Right ventricle myocardium inferior (tissue), 1 donor: ENCODE measurements at regions not wholly inside any gene's neighbourhood (a gene's known extent, or its start where the extent isn't known, plus 50 kb on each side); places are given as distances from the start of the nearest gene placed in this dataset.

Source experiments
- ATAC-seq: fragments of 200-7000 bp; cut with Tn5 transposase; one replicate; pipeline ENCODE4 v1.9.1; 2020; ENCODE audit warnings: mild to moderate bottlenecking, moderate library complexity
- DNase-seq: peaks from one replicate; pipeline ENCODE4 v3.0.0; 2021; ENCODE audit errors: missing footprints
- intact Hi-C: fragments of 100-400 bp; cut with DNase I; formaldehyde crosslinking; loops from one replicate; pipeline ENCODE4 v1.11.0; 2022
- donor health status: DM: no; HTN: yes; CAD: no; lungs with severe emphysema.

DNA sequence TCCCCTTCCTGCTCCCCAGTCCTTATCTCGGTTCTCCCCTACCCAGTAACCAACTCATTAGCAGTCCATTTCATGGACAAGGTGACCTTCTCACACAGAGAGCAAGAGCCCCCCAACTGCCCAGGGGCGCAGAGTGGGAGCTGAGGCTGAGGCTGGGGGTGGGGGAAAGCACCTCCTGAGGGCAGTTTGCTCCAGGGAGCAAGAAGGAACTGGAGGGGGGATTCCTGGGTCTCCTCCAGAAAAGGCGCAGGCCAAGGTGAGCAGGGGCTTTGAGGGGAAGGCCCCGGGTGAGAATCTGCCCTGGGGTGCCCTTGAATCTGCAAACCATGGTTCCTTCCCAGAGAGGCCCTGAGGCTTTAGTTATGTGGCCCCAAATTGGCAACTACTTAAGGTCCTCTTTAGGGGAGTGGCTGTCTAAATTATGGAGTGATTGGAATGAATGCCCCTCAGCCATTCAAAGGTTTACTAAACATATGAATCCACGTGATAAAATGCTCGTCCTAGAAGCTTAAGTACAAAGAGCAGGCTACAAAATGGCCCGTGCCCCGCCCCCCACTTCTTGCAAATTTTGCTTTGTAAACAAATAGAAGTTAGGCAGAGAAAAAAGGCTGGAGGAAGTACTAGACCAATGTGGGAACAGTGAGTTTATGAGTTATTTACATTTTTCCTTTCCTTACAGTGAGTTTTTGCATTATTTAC is 123.5 kb upstream of the HS6ST1 start:
- DNase-seq (no peak), ATAC-seq (no peak)
- intact Hi-C loops: loop anchor here (5.0 kb wide), 2 partner anchors 95 to 115 kb away; no protein-coding TSS in a partner anchor

DNA sequence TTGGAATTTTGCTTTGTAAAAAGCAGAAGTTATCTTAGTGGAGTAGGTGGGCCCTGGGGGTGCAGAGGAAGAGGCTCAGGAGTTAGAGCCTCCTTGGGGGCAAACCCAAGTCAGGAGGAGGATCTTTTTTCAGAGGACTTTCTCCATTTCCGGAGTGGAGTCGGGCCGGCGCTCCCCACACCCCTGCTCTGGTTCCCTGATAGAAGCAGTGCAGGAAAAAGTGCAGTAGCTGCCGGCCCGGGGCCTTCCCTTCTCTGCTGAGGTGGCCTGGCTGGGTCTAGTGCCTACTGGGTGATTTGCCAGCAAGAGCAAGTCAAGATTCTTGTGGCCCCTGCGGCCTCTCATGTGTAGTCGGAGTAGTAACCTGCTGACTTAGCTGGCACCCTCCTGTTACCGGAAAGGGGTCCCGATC is 124.2 kb upstream of the HS6ST1 start:
- intact Hi-C loops: loop anchor here (5.0 kb wide), 2 partner anchors 96 to 116 kb away; no protein-coding TSS in a partner anchor
- DNase-seq (peak; percentile 68), ATAC-seq (no peak)

DNA sequence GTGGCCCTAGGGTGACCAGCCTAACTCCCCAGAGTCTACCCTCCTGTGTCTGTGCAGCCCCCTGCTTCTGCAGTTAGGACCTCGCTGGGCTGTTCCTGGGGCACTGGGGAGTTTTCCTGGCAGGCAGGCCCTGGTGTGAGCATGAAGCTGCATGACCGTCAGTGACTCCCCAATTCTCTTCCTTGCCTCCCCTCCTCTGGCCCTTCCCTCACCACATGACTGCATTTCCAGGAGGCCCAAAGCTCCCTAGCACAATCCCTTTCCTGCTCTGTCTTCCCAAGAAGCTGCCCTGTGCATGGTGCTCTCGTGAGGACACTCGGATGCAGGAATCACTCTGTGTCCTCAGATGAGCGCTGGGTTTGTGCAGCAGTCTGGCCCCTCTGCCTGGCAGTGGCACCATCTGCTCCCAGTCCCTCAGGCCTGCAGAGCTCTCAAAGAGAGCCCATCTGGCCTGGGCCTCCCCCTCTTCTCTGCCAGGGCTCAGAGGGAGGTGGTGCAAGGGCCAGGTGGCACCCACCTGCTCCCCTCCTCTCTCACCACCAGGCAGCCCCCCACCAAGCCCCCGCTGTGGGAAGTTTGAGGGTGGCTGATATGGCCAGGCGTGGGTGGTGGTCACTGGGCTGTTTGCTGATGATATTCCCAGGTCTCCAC is 125.6 kb upstream of the HS6ST1 start:
- intact Hi-C loops: loop anchor here (5.0 kb wide), 2 partner anchors 97 to 117 kb away; no protein-coding TSS in a partner anchor
- ATAC-seq (no peak), DNase-seq (no peak)

DNA sequence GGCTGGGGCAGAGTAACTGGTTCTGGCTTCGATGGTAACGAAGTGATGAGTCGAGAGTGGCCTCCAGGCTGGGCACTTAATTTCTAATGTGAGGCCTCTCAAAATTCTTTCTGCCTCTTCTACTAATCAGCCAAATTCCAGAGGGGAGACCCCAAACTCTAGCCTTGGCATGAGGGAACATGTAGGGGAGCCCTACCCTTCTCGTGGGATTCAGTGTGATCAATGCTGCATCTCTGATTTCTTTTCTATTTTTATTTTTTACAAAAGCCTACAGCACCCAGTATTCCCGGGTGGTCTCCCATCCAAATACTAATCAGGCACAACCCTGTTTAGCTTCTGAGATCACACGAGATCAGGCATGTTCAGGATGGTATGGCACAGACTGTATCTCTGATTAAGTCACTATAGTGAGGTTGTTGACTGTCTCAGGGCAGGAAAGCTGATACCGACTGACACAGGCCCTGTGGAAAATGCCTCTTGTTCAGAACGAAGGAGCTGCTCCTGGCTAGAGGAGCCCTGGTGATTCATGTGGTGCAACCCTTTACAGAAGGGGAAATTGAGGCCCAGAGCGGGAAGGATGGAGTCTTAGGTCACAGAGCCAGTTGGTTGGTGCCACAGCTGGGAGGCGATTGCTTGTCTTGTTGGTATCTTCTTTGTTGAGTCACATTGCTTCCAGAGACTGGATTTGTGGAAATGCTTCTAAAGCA is 126.3 kb upstream of the HS6ST1 start:
- no peak for ATAC-seq
- intact Hi-C loops: loop anchor here (5.0 kb wide), 2 partner anchors 98 to 118 kb away; no protein-coding TSS in a partner anchor
- no peak for DNase-seq

DNA sequence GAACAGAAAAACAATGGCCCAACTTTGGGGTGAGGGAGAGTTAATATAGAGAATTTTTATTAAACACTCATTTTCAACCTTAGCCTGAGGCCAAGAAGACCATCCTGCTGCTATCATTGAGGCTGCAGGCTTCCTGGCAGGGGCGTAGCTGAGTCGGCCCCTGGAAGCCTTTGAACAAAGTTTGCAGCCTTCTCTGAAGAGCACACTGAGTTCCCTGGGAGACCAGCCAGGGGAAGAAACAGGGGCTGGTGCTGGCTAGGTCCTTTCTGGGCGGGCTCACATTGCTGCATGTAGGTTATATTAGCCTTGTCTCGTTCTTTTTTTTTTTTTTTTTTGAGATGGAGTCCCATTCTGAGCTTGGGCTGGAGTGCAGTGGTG is 126.8 kb upstream of the HS6ST1 start:
- intact Hi-C loops: no loop called here
- ATAC-seq (peak; percentile 16), DNase-seq (no peak)

- ATAC-seq (no peak), DNase-seq (no peak)
- intact Hi-C loops: no loop called here
Measured at GRCh38 chr2:128446049-128446873, 127.6 kb upstream of the HS6ST1 start.

DNA sequence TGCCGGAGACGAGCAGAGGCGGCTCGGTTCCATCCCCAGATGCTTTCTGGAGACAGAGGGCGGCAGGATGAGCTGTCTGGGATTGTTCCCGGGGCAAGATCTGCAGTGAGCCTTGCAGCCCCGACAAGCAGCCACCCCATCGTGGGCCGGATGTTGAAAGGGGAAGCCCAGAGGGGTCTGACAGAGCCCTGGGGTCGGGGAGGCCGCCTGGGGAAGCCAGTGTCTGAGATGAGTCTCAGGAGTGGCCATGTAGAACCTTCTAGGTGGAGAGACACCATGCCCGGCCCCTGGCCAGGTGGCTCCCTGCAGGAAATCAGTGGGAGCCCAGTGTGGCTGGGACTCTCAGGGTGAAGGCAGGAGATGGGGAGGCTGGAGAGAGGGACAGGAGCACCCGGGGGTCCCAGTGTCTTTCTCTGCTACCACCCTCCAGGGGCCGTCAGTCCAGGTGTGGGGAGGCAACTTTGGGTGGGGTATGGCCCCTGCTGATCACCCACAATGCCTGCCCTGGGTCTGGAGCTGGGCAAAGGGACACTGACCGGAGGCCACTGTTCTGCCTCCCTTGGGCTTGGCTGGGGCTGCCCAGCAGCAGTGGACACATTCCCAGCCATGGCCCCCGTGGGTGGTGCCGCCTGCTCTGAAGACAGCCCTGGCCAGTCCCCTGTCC is 128.3 kb upstream of the HS6ST1 start:
- ATAC-seq (no peak), DNase-seq (no peak)
- intact Hi-C loops: no loop called here

DNA sequence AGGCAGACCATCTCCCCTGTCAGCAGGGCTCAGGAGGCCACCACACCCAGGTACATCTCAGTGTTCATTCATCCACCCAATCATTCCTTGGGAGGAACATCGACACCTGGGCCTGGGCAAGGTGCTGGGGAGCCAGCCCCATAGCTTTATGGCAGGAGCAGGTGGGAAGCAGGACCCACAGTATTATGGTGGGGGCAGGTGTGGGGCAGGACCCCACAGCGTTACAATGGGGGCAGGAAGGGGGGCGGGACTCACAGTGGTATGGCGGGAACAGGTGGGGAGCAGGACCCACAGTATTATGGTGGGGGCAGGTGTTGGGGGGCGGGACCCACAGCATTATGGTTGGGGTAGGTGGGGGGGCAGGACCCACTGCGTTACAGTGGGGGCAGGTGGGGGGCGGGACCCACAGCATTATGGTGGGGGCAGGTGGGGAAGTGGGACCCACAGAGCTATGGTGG is 128.9 kb upstream of the HS6ST1 start:
- intact Hi-C loops: no loop called here
- DNase-seq (no peak), ATAC-seq (no peak)

DNA sequence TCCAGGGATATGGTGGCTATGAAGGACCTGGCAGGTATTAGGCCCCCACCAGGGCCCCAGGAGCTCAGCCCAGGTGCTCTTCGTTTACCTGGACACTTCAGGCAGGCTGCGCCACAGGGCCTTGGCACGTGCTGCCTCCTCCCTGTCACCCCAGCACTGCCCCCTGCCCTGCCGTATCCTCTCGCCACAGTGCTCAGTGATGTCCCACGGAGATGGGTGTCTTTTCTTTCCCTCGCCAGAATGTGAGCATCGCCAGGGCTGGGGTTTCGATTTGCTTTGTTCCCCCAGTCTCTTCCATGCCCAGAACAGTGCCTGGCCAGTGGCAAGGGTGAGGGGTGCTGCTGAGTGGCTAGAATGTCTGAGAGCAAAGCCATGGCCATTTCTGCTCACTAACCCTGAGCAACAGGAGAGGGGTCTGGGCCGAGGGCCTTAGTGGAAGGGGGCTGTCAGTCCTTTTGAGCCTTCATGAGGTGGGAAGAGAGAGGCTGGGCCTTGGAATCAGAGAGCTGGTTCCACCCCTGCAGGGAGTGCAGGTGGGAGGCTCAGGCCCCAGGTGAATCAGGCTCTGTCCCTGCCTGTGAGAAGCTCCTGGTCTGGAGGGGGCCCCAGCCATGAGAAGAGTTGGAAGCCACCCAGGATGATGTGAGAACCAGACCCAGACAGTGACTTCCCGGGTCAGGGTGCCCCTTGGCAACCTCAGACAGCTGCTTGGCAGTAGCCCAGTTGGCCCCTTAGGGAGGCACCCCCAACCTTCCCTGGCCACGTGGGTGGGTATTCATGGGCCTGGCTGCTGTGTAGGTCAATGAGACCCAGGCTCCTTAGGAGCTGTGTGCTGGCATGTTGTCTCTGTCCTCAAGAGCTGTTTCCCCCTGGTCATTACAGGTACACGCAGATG is 129.9 kb upstream of the HS6ST1 start:
- ATAC-seq: no peak
- intact Hi-C loops: no loop called here
- no peak for DNase-seq

- DNase-seq (no peak), ATAC-seq (peak; percentile 49)
- intact Hi-C loops: no loop called here
Measured at GRCh38 chr2:128449226-128450061, 130.8 kb upstream of the HS6ST1 start.

DNA sequence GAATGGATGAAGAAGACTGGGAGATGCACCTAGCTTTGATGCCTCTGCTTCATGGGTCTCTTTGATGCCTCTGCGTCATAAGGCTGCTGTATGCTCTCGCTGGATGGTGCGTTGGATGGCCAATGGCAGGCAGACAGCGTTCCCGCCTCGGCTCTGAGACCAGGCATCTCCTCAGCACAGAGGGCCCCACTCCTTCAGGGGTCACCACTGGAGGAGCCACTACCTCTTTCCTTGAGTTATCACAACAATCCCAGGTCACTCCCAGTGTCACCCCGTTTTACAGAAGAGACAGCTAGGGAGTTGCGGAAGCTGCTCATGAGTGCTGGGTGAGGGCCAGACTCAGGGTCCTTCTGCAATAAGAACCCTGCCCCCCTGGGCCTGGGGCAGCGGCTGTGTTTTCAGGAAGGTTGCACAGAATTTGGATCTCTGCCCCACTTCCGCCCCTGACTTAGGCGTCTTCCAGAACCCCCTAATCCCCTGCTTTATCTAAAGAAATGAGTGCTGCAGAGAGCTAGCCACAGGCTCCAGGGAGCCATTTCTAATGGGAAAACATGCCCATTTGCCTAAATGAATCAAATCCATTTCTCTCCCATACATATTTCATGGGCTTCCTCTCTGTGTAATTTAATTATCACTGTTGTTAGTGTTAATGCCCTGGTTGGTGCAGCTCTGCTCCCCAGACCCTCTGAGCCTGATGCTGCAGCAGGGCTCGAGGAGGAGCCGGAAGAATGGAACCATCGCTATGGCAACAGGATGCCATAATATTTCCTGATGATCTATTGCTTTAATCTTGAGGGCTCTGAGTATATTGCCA is 131.8 kb upstream of the HS6ST1 start:
- no peak for ATAC-seq
- intact Hi-C loops: no loop called here
- DNase-seq: no peak

- intact Hi-C loops: no loop called here
- no peak for DNase-seq
- no peak for ATAC-seq
Measured at GRCh38 chr2:128451084-128452023, 132.7 kb upstream of the HS6ST1 start.

DNA sequence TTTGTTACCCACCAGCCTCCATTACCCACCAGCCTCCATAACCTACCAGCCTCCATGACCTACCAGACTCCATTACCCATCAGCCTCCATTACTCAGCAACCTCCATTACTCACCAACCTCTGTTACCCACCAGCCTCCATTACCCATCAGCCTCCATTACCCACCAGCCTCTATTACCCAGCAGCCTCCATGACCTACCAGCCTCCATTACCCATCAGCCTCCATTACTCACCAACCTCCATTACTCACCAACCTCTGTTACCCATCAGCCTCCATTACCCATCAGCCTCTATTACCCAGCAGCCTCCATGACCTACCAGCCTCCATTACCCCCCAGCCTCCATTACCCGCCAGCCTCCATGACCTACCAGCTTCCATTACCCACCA is 133.3 kb upstream of the HS6ST1 start:
- ATAC-seq: no peak
- intact Hi-C loops: no loop called here
- no peak for DNase-seq

- no peak for DNase-seq
- no peak for ATAC-seq
- intact Hi-C loops: no loop called here
Measured at GRCh38 chr2:128452536-128453530, 134.2 kb upstream of the HS6ST1 start.
